HEK293 (cell line): ENCODE measurements at regions not wholly inside any gene's neighbourhood (a gene's known extent, or its start where the extent isn't known, plus 50 kb on each side); places are given as distances from the start of the nearest gene placed in this dataset.

Experiments used
- GFI1B ChIP-seq: fragments of 450-650 bp; formaldehyde crosslinking; IDR thresholded peaks from 2 replicates; pipeline ENCODE4 v1.5.1; 2016; ENCODE audit warnings: missing biosample characterization, missing genetic modification characterization
- SETDB1 ChIP-seq: IDR thresholded peaks from one replicate; pipeline ENCODE4 v1.6.1; 2017; ENCODE audit warnings: mild to moderate bottlenecking, low read length, moderate library complexity, mixed read lengths; ENCODE audit not compliant: insufficient read length
- TRIM28 ChIP-seq: IDR thresholded peaks from 2 replicates; pipeline ENCODE4 v1.6.1; 2011; ENCODE audit warnings: low read length, control low read depth, borderline replicate concordance
- ZBTB8A ChIP-seq: fragments of 450-650 bp; formaldehyde crosslinking; IDR thresholded peaks from 2 replicates; pipeline ENCODE4 v1.5.1; 2016; ENCODE audit warnings: missing biosample characterization, missing genetic modification characterization
- ZNF138 ChIP-seq: fragments of 450-650 bp; formaldehyde crosslinking; IDR thresholded peaks from 2 replicates; pipeline ENCODE4 v1.5.1; 2016; ENCODE audit warnings: missing biosample characterization, missing genetic modification characterization, borderline replicate concordance
- ZNF19 ChIP-seq: fragments of 450-650 bp; formaldehyde crosslinking; IDR thresholded peaks from 2 replicates; pipeline ENCODE4; 2016; ENCODE audit warnings: missing biosample characterization, missing genetic modification characterization, low read depth
- ZNF341 ChIP-seq: fragments of 450-650 bp; formaldehyde crosslinking; IDR thresholded peaks from 2 replicates; pipeline ENCODE4; 2016; ENCODE audit warnings: low read depth, missing biosample characterization, missing genetic modification characterization
- ZNF366 ChIP-seq: fragments of 450-650 bp; formaldehyde crosslinking; conservative IDR thresholded peaks from 2 replicates; pipeline ENCODE4 v1.5.1; 2016; ENCODE audit warnings: missing biosample characterization, missing genetic modification characterization
- ZNF792 ChIP-seq: fragments of 450-650 bp; formaldehyde crosslinking; IDR thresholded peaks from 2 replicates; pipeline ENCODE4 v1.5.1; 2016; ENCODE audit warnings: missing biosample characterization, missing genetic modification characterization
- ZNF830 ChIP-seq: fragments of 450-650 bp; IDR thresholded peaks from 2 replicates; pipeline ENCODE4 v1.5.0; 2018; ENCODE audit warnings: missing biosample characterization, missing genetic modification characterization, low read depth, mild to moderate bottlenecking, moderate library complexity
- TF ChIP-seq, protein P1 (sequence below): fragments of 450-650 bp; formaldehyde crosslinking; IDR thresholded peaks from 2 replicates; pipeline ENCODE4 v1.5.1; 2016; ENCODE audit warnings: missing biosample characterization, missing genetic modification characterization
- TF ChIP-seq, protein P2 (sequence below): fragments of 450-650 bp; formaldehyde crosslinking; conservative IDR thresholded peaks from 2 replicates; pipeline ENCODE4 v1.5.1; 2016; ENCODE audit warnings: low read depth, missing biosample characterization, missing genetic modification characterization

DNA sequence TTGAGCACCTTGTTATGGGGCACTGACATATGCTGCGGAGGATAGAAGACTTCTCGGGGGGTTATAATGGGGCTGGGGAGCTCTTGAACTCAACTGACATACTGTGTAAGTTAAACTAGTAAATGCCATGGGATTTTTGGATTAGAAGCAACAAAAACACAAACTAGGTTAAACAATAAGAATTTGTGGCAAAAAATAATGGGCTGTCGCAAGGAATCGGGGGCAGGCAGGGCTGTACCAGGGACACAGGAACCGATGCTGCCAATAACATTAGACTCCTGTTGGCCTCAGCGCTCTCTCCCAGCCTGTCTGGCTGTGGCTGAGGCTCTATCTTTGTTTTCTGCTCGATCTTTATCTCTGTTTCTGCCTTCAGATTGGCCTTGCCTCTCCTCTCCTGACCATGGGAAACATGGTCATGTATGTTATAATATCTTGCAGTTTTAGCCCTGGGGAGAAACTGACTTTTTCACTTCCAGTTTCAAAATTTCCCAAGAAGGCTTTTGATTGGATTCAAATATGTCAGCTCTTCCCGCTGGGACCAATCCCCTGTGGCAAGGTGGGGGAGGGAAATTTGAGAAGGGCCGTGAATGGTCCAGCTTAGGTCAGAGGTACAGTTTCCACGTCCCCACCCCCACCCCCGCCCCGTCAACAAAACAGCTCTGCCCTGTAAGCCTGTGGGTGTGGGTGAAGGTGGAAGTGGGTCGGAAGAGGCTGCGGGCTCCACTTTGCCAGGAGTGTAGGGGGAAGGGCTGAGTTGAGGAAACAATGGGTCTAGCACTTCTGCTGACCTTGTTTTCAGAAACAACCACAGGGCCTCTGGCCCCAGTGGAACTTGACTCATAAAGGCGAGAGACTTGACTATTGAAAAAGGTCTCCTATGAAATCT lies 161.1 kb upstream of the TBL1XR1 start:
- TF ChIP-seq SETDB1 (no peak), TRIM28 (no peak), ZNF830 (tag by site-specific recombination) (no peak), ZNF19 (tag by site-specific recombination) (no peak), ZNF138 (tag by site-specific recombination) (no peak), GFI1B (no peak), ZNF792 (tag by site-specific recombination) (no peak), ZBTB8A (no peak), ZNF366 (no peak), ZNF341 (tag by site-specific recombination) (no peak)
- TF ChIP-seq, protein P1, sequence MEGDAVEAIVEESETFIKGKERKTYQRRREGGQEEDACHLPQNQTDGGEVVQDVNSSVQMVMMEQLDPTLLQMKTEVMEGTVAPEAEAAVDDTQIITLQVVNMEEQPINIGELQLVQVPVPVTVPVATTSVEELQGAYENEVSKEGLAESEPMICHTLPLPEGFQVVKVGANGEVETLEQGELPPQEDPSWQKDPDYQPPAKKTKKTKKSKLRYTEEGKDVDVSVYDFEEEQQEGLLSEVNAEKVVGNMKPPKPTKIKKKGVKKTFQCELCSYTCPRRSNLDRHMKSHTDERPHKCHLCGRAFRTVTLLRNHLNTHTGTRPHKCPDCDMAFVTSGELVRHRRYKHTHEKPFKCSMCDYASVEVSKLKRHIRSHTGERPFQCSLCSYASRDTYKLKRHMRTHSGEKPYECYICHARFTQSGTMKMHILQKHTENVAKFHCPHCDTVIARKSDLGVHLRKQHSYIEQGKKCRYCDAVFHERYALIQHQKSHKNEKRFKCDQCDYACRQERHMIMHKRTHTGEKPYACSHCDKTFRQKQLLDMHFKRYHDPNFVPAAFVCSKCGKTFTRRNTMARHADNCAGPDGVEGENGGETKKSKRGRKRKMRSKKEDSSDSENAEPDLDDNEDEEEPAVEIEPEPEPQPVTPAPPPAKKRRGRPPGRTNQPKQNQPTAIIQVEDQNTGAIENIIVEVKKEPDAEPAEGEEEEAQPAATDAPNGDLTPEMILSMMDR (tag by site-specific recombination) = no peak
- TF ChIP-seq, protein P2, sequence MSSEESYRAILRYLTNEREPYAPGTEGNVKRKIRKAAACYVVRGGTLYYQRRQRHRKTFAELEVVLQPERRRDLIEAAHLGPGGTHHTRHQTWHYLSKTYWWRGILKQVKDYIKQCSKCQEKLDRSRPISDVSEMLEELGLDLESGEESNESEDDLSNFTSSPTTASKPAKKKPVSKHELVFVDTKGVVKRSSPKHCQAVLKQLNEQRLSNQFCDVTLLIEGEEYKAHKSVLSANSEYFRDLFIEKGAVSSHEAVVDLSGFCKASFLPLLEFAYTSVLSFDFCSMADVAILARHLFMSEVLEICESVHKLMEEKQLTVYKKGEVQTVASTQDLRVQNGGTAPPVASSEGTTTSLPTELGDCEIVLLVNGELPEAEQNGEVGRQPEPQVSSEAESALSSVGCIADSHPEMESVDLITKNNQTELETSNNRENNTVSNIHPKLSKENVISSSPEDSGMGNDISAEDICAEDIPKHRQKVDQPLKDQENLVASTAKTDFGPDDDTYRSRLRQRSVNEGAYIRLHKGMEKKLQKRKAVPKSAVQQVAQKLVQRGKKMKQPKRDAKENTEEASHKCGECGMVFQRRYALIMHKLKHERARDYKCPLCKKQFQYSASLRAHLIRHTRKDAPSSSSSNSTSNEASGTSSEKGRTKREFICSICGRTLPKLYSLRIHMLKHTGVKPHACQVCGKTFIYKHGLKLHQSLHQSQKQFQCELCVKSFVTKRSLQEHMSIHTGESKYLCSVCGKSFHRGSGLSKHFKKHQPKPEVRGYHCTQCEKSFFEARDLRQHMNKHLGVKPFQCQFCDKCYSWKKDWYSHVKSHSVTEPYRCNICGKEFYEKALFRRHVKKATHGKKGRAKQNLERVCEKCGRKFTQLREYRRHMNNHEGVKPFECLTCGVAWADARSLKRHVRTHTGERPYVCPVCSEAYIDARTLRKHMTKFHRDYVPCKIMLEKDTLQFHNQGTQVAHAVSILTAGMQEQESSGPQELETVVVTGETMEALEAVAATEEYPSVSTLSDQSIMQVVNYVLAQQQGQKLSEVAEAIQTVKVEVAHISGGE = no peak
